SHP77 (cell line): ENCODE measurements at regions not wholly inside any gene's neighbourhood (a gene's known extent, or its start where the extent isn't known, plus 50 kb on each side); places are given as distances from the start of the nearest gene placed in this dataset.
A peak's percentile ranks its signal among the peaks of the same experiment; 100 is the strongest.
"Not testable (repeated sequence)": the region's sequence is repeated elsewhere in the genome, so short reads cannot be mapped to it uniquely, and the experiment has no call there.

ENCODE experiments used
- DNase-seq, 2 experiments: peaks; one replicate each; lab custom pipeline; 2025; lab: John Stamatoyannopoulos, UW

- no peak for DNase-seq
These were observed 53.3 kb upstream of the CYLC2 start for GRCh38 chr9:102941868-102942267.

GRCh38 chr9:102922526-102922925 is 72.6 kb upstream of the CYLC2 start:
- DNase-seq = no peak

- DNase-seq = no peak
These were observed 83.9 kb upstream of the CYLC2 start for GRCh38 chr9:102911185-102911584.

- DNase-seq = not testable (repeated sequence)
These were observed 89.3 kb upstream of the CYLC2 start for GRCh38 chr9:102905795-102906194.

- no peak for DNase-seq
These were observed 103.1 kb upstream of the CYLC2 start for GRCh38 chr9:102892025-102892424.

GRCh38 chr9:102888747-102889146 is 106.4 kb upstream of the CYLC2 start:
- DNase-seq = not testable (repeated sequence)

DNA sequence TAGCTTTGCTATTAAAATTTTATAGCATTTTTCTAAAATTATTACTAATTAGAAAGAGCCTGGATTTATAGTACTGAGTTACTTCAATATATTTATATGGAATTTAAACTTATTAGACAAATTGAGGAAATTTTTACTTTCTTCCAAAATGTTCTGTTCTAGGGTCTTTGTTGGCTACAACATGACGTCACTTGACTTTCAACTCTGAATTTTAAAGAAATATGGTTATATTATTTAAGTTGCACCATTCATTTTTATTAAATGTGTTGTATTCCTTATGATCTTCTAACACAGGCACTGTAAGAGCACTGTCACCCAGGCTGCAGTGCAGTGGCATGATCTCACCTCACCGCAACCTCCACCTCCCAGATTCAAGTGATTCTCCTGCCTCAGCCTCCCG is 119.4 kb upstream of the CYLC2 start:
- DNase-seq = no peak

- no peak for DNase-seq
These were observed 127.6 kb upstream of the CYLC2 start for GRCh38 chr9:102867488-102867887.

- DNase-seq = no peak
These were observed 132.7 kb upstream of the CYLC2 start for GRCh38 chr9:102862478-102862877.

- no peak for DNase-seq
These were observed 139.5 kb upstream of the CYLC2 start for GRCh38 chr9:102855641-102856040.

GRCh38 chr9:102845827-102846371 is 149.2 kb upstream of the CYLC2 start:
- no peak for DNase-seq

- DNase-seq = no peak
These were observed 150.4 kb upstream of the CYLC2 start for GRCh38 chr9:102844716-102845115.

- DNase-seq = no peak
These were observed 152.7 kb upstream of the CYLC2 start for GRCh38 chr9:102842423-102842822.

DNA sequence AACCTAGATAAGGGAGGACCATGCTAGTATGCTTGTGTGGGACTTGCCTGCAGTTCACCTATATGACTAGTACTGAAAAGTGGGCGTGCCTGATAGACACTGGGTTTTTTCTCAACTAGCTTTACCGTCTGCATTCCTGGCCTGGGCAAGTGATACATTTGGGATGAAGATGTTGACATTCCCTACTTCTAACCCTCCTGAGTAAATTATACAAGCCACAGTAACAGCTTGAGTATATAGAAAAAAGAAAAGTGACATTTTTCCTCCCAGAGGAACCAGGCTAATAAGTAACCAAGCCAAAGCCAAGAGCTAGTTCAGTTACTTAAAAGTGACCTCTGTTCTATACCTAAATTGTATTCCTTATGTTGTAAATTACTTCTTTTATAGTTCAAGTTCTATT is 153.8 kb upstream of the CYLC2 start:
- no peak for DNase-seq

GRCh38 chr9:102840335-102840734 is 154.8 kb upstream of the CYLC2 start:
- no peak for DNase-seq

- no peak for DNase-seq
These were observed 162.3 kb upstream of the CYLC2 start for GRCh38 chr9:102832814-102833213.

DNA sequence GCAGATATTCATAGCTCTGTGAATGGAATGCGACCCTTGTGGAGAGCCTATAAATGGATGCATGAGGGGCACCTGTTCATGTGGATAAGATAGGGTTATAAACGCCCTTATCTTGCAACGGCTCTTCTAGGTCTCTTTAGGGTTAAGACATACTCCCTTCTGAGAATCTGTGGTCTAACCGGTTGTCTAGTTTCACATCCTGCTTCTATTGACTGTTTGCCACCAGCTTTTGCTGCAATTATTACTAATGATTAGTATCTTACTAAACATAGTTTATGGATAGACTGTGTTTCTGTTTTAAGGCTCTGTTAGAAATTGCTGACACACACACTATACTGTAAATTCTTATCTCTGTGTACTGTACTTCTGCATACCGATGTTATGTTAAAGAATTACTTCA is 198.9 kb upstream of the CYLC2 start:
- no peak for DNase-seq

DNA sequence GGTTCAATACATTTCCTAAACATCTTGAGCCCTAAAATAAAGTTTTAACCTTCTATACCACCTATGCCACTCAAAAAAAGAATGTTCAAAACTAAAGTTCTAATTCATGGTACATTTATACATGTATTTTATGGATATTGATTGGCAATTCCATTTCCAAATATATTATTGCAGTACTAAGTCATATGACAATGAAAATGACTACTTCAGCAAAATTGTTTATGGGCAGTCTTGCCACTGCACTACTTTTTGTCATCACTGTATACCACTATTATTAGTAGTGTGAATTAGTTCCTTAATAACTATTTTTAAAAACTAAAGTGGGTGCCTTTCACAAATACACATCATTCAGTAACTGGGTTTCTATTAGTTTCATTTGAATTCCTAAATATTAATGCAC is 199.6 kb upstream of the CYLC2 start:
- DNase-seq = no peak

GRCh38 chr9:102779356-102779755 is 215.8 kb upstream of the CYLC2 start:
- DNase-seq = no peak

DNA sequence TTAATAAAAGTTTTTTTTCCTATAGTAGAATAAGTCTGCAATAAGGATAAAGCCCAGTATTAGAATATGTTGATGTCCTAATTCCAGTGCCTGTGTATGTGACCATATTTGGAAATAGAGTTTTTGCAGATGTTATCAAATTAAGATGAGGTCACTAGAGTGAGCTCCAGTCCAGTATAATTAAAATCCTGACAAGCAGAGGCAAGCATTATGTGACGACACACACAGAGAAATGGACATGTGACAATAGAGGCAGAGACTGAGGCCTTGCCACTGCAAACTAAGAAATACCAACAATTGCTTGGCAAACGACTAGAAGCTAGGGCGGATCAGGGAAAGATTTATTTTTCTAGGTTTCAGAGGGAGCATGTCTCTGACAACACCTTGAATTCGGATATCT is 216.4 kb upstream of the CYLC2 start:
- peak in 1 of 2 experiments; percentile 5 for DNase-seq

GRCh38 chr9:102770704-102771103 is 224.4 kb upstream of the CYLC2 start:
- DNase-seq = no peak

- no peak for DNase-seq
These were observed 225.8 kb upstream of the CYLC2 start for GRCh38 chr9:102769307-102769706.

DNA sequence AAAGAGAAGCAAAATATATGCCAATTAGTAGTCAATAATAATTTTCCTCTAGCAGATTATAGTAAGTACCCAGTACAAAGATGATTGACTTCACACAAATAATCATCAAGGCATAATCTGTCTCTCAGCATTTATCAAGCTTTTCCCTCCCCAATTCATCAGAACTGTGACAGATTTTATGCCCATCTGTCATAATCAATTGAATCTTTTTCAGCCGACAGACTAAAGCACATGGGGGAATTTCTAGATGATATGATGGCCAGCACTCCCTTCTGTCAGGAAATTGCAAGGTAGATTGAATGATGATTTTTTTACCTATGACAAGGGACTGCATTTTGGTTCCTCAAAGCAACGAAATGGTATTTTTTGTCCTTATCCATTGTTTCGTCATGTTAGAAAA is 227.1 kb upstream of the CYLC2 start:
- DNase-seq = no peak

- DNase-seq = no peak
These were observed 228.1 kb upstream of the CYLC2 start for GRCh38 chr9:102767076-102767475.

- no peak for DNase-seq
These were observed 254.6 kb upstream of the CYLC2 start for GRCh38 chr9:102740578-102740977.
